ENCODE measurements at regions not wholly inside any gene's neighbourhood (a gene's known extent, or its start where the extent isn't known, plus 50 kb on each side); places are given as distances from the start of the nearest gene placed in this dataset.

- Histone ChIP-seq H3K27me3 (ENCODE audit: insufficient read depth, low read length) (no peaks in the 10 kb centered on the region), H3K79me2 (ENCODE audit: insufficient read depth, low read length) (no peaks in the 10 kb centered on the region), H3K4me2 (ENCODE audit: low read length) (no peak overlapping the region), H3K27ac (ENCODE audit: low read depth, low read length) (no peak overlapping the region), H3K4me1 (ENCODE audit: control insufficient read depth in 1 of 2, insufficient read depth in 2 of 2, low read length in 2 of 2) (no peaks in the 10 kb centered on the region), H2AFZ (ENCODE audit: low read depth, low read length, poor library complexity, severe bottlenecking) (no peak overlapping the region), H3K9me2 (ENCODE audit: insufficient read depth) (no peaks in the 10 kb centered on the region), H3K9me3 (ENCODE audit: control insufficient read depth in 1 of 2, insufficient read depth in 1 of 2, low read depth in 1 of 2, low read length in 2 of 2) (peaks cover 0 to 3% of the 10 kb centered on the region in 2 experiments; a peak in 1 of 4 replicates), H4K20me1 (ENCODE audit: insufficient read depth) (no peaks in the 10 kb centered on the region), H3K4me3 (replicated peaks in 1 of 2; ENCODE audit: low read depth in 1 of 2, low read length in 2 of 2) (no peak overlapping the region), H3K9ac (ENCODE audit: low read length) (no peak overlapping the region), H3K36me3 (ENCODE audit: control insufficient read depth in 1 of 2, insufficient read depth in 2 of 2, low read length in 2 of 2) (no peaks in the 10 kb centered on the region)
- POLR2A ChIA-PET = no interaction called here
- no peak for DNase-seq (ENCODE audit: low read depth, low spot score)
- no peak for TF ChIP-seq EGR1 (IDR thresholded peaks at IDR 0.05; ENCODE audit: low read depth)
- TF ChIP-seq YY1 (IDR thresholded peaks at IDR 0.05; ENCODE audit: extremely low read depth, insufficient replicate concordance, low read depth, low read length) = no peak
- no peak for TF ChIP-seq REST (IDR thresholded peaks at IDR 0.05; ENCODE audit: low read depth)
- TF ChIP-seq POLR2A (IDR thresholded peaks at IDR 0.05; ENCODE audit: borderline replicate concordance, extremely low read depth, insufficient read depth, insufficient read length) = no peak
- TF ChIP-seq ZBTB33 (IDR thresholded peaks at IDR 0.05; ENCODE audit: extremely low read depth, insufficient replicate concordance, low read length) = no peak
- TF ChIP-seq POLR2AphosphoS5 (IDR thresholded peaks at IDR 0.05; ENCODE audit: low read depth, low read length) = no peak
- no peak for TF ChIP-seq ELF1 (IDR thresholded peaks at IDR 0.05; ENCODE audit: borderline replicate concordance, low read depth)
- no peak for TF ChIP-seq RAD21 (IDR thresholded peaks at IDR 0.05; ENCODE audit: low read depth)
- TF ChIP-seq ZNF274 (IDR thresholded peaks at IDR 0.05; ENCODE audit: low read depth, low read length) = no peak
- TF ChIP-seq EZH2 (IDR thresholded peaks at IDR 0.05) = no peak
- no peak for ATAC-seq
- BruUV-seq (replicated peaks) = no TSS peak
- intact Hi-C loops (cut with micrococcal nuclease) = no loop called here
- CTCF ChIA-PET = no interaction called here
- RAD21 ChIA-PET (ENCODE audit: low non-redundant PET in 1 of 2, low total read pairs in 2 of 2, uncharacterized antibody in 2 of 2, unreplicated experiment in 2 of 2) = no interaction called here
Measured at GRCh38 chr6:163691049-163691448, 276.5 kb downstream of the QKI start.
